Posterior cingulate gyrus (tissue), 11 donors: ENCODE measurements at regions not wholly inside any gene's neighbourhood (a gene's known extent, or its start where the extent isn't known, plus 50 kb on each side); places are given as distances from the start of the nearest gene placed in this dataset.
A peak's percentile ranks its signal among the peaks of the same experiment; 100 is the strongest.

Experiments used
- DNase-seq, 10 donors: peaks; one replicate each; pipeline versions ENCODE4 v3.0.0 to v3.0.0-alpha.2; 2020 to 2021; ENCODE audit warnings: mixed read lengths in 3 of 10
- intact Hi-C: fragments of 100-400 bp; cut with DNase I; formaldehyde crosslinking; loops from one replicate; pipeline ENCODE4 v1.15.1; 2023

GRCh38 chr20:6882561-6883291 lies 115.2 kb downstream of the BMP2 start:
- DNase-seq: no peak
- intact Hi-C loops: no loop called here

- DNase-seq: no peak
- intact Hi-C loops: no loop called here
These were observed 116.6 kb downstream of the BMP2 start for GRCh38 chr20:6884114-6884513.

GRCh38 chr20:6886065-6886729 lies 118.7 kb downstream of the BMP2 start:
- DNase-seq: peak in 1 of 10 donors; percentile 76
- intact Hi-C loops: no loop called here

GRCh38 chr20:6887966-6888365 lies 120.5 kb downstream of the BMP2 start:
- intact Hi-C loops: no loop called here
- no peak for DNase-seq

GRCh38 chr20:6888736-6889395 lies 121.4 kb downstream of the BMP2 start:
- intact Hi-C loops: no loop called here

GRCh38 chr20:6892724-6893123 lies 125.2 kb downstream of the BMP2 start:
- intact Hi-C loops: no loop called here
- no peak for DNase-seq

More at GRCh38 chr20:6888736-6889395, 121.4 kb downstream of the BMP2 start:
- DNase-seq: no peak

- intact Hi-C loops: no loop called here
- DNase-seq: no peak
These were observed 131.4 kb downstream of the BMP2 start for GRCh38 chr20:6898928-6899327.

GRCh38 chr20:6906871-6907270 lies 139.4 kb downstream of the BMP2 start:
- intact Hi-C loops: no loop called here
- no peak for DNase-seq

GRCh38 chr20:6908673-6909072 lies 141.2 kb downstream of the BMP2 start:
- intact Hi-C loops: no loop called here
- DNase-seq: no peak

GRCh38 chr20:6909608-6910007 lies 142.1 kb downstream of the BMP2 start:
- no peak for DNase-seq
- intact Hi-C loops: no loop called here

- DNase-seq: no peak
- intact Hi-C loops: no loop called here
These were observed 147.5 kb downstream of the BMP2 start for GRCh38 chr20:6914986-6915385.

GRCh38 chr20:6916938-6917337 lies 149.5 kb downstream of the BMP2 start:
- intact Hi-C loops: no loop called here
- DNase-seq: no peak

- intact Hi-C loops: no loop called here
- peak in 1 of 10 donors; percentile 9 for DNase-seq
These were observed 152.4 kb downstream of the BMP2 start for GRCh38 chr20:6919792-6920468.

GRCh38 chr20:6920991-6921613 lies 153.6 kb downstream of the BMP2 start:
- DNase-seq: no peak
- intact Hi-C loops: no loop called here

- DNase-seq: no peak
- intact Hi-C loops: no loop called here
These were observed 154.4 kb downstream of the BMP2 start for GRCh38 chr20:6921717-6922386.

- intact Hi-C loops: no loop called here
- no peak for DNase-seq
These were observed 157.2 kb downstream of the BMP2 start for GRCh38 chr20:6924681-6925080.

- DNase-seq: no peak
- intact Hi-C loops: no loop called here
These were observed 158.3 kb downstream of the BMP2 start for GRCh38 chr20:6925744-6926278.

GRCh38 chr20:6940048-6940447 lies 172.6 kb downstream of the BMP2 start:
- intact Hi-C loops: no loop called here
- DNase-seq: no peak

GRCh38 chr20:6940876-6941275 lies 173.4 kb downstream of the BMP2 start:
- intact Hi-C loops: no loop called here
- no peak for DNase-seq

- no peak for DNase-seq
- intact Hi-C loops: no loop called here
These were observed 174.1 kb downstream of the BMP2 start for GRCh38 chr20:6941571-6941970.
